ENCODE measurements at regions not wholly inside any gene's neighbourhood (a gene's known extent, or its start where the extent isn't known, plus 50 kb on each side); places are given as distances from the start of the nearest gene placed in this dataset.

- WGBS, 3 donors, result 80 to 84% (median 83%) methylated on average over 1 of the region's 1 CpG
- no peaks in the 10 kb centered on the region for H3K4me1 ChIP-seq (ENCODE audit: insufficient read depth)
- intact Hi-C loops (cut with DNase I), result no loop called here
- no peak overlapping the region for H3K4me3 ChIP-seq
- H3K36me3 ChIP-seq, result no peaks in the 10 kb centered on the region
- H3K9me3 ChIP-seq, result no peaks in the 10 kb centered on the region
- TF ChIP-seq POLR2A (IDR thresholded peaks at IDR 0.05) (no peak), EP300 (IDR thresholded peaks at IDR 0.05) (no peak)
- TF ChIP-seq, protein P1, sequence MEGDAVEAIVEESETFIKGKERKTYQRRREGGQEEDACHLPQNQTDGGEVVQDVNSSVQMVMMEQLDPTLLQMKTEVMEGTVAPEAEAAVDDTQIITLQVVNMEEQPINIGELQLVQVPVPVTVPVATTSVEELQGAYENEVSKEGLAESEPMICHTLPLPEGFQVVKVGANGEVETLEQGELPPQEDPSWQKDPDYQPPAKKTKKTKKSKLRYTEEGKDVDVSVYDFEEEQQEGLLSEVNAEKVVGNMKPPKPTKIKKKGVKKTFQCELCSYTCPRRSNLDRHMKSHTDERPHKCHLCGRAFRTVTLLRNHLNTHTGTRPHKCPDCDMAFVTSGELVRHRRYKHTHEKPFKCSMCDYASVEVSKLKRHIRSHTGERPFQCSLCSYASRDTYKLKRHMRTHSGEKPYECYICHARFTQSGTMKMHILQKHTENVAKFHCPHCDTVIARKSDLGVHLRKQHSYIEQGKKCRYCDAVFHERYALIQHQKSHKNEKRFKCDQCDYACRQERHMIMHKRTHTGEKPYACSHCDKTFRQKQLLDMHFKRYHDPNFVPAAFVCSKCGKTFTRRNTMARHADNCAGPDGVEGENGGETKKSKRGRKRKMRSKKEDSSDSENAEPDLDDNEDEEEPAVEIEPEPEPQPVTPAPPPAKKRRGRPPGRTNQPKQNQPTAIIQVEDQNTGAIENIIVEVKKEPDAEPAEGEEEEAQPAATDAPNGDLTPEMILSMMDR (IDR thresholded peaks at IDR 0.05), result no peak
- no peaks in the 10 kb centered on the region for H3K27me3 ChIP-seq
- DNase-seq, result no peak
- H3K27ac ChIP-seq, result no peak overlapping the region
Measured at GRCh38 chr11:30089921-30090320, 73.1 kb upstream of the KCNA4 start.

GRCh38 chr11:30091246-30091645 lies 74.4 kb upstream of the KCNA4 start:
- Histone ChIP-seq H3K9me3 (no peaks in the 10 kb centered on the region), H3K4me3 (no peak overlapping the region), H3K4me1 (ENCODE audit: insufficient read depth) (no peaks in the 10 kb centered on the region), H3K27me3 (no peaks in the 10 kb centered on the region), H3K36me3 (no peaks in the 10 kb centered on the region), H3K27ac (no peak overlapping the region)
- intact Hi-C loops (cut with DNase I), result no loop called here
- no peak for DNase-seq
- no peak for TF ChIP-seq POLR2A (IDR thresholded peaks at IDR 0.05)
- TF ChIP-seq, protein P1 (IDR thresholded peaks at IDR 0.05), result no peak
- no peak for TF ChIP-seq EP300 (IDR thresholded peaks at IDR 0.05)

GRCh38 chr11:30091737-30092136 lies 74.9 kb upstream of the KCNA4 start:
- Histone ChIP-seq H3K9me3 (no peaks in the 10 kb centered on the region), H3K36me3 (no peaks in the 10 kb centered on the region), H3K4me1 (ENCODE audit: insufficient read depth) (no peaks in the 10 kb centered on the region), H3K27me3 (no peaks in the 10 kb centered on the region), H3K4me3 (no peak overlapping the region), H3K27ac (no peak overlapping the region)
- WGBS, 3 donors, result 69 to 83% (median 81%) methylated on average over 2 of the region's 2 CpGs
- no peak for DNase-seq
- intact Hi-C loops (cut with DNase I), result no loop called here
- TF ChIP-seq EP300 (IDR thresholded peaks at IDR 0.05), result no peak
- TF ChIP-seq POLR2A (IDR thresholded peaks at IDR 0.05), result no peak
- TF ChIP-seq, protein P1 (IDR thresholded peaks at IDR 0.05), result no peak

DNA sequence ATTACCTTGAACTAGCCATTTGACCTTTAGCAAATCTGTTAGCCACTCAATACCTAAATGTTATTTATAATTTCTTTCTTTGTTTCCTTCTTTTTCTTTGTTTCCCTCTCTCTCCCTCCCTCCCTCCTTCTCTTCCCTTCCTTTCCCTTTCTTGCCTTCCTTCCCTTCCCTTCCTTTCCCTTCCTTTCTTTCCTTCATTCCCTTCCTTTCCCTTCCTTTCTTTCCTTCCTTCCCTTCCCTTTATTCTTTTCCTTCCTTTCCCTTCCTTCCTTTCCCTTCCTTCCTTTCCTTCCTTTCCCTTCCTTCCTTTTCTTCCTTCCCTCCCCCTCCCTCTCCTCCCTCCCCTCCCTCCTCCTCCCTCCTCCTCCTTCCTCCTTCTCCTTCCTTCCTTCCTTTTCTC lies 75.7 kb upstream of the KCNA4 start:
- no peak for DNase-seq
- Histone ChIP-seq H3K4me3 (no peak overlapping the region), H3K9me3 (no peaks in the 10 kb centered on the region), H3K36me3 (no peaks in the 10 kb centered on the region), H3K4me1 (ENCODE audit: insufficient read depth) (no peaks in the 10 kb centered on the region), H3K27me3 (no peaks in the 10 kb centered on the region), H3K27ac (no peak overlapping the region)
- TF ChIP-seq, protein P1 (IDR thresholded peaks at IDR 0.05), result no peak
- TF ChIP-seq POLR2A (IDR thresholded peaks at IDR 0.05) (no peak), EP300 (IDR thresholded peaks at IDR 0.05) (no peak)
- intact Hi-C loops (cut with DNase I), result no loop called here

DNA sequence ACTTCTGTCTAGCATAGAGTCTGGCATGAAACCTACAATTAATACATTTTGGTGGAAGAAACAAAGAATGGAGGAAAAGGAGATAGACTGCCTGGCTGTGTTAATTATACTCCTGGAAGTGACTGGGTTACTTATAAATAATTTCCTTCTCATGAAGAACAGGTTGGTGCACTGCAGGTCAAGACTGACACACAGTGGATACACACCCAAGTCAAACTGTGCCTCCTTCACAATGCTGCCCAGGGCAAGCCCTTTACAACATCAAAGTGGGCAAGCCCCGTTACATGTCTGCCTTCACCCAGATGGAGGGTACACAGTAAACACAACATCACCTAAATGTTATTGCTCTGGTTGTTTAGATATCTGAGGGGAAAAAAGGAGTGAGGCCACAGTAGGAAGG lies 83.7 kb upstream of the KCNA4 start:
- no peak overlapping the region for H3K27ac ChIP-seq

More for the DNA sequence above, 83.7 kb upstream of the KCNA4 start:
- Histone ChIP-seq H3K4me3 (no peak overlapping the region), H3K36me3 (no peaks in the 10 kb centered on the region), H3K4me1 (ENCODE audit: insufficient read depth) (no peaks in the 10 kb centered on the region), H3K27me3 (no peaks in the 10 kb centered on the region), H3K9me3 (no peaks in the 10 kb centered on the region)
- TF ChIP-seq EP300 (IDR thresholded peaks at IDR 0.05) (no peak), POLR2A (IDR thresholded peaks at IDR 0.05) (no peak)
- TF ChIP-seq, protein P1 (IDR thresholded peaks at IDR 0.05), result no peak
- intact Hi-C loops (cut with DNase I), result no loop called here
- DNase-seq, result no peak
- 84 to 92% (median 88%) methylated on average over 1 of the region's 1 CpG for WGBS, 3 donors
